ENCODE measurements at regions not wholly inside any gene's neighbourhood (a gene's known extent, or its start where the extent isn't known, plus 50 kb on each side); places are given as distances from the start of the nearest gene placed in this dataset.
"Not testable (repeated sequence)": the region's sequence is repeated elsewhere in the genome, so short reads cannot be mapped to it uniquely, and the experiment has no call there.

GRCh38 chr6:155807243-155807642 is 351.6 kb upstream of the NOX3 start:
- no peak for TF ChIP-seq CTCF (IDR thresholded peaks at IDR 0.05; ENCODE audit: insufficient read depth, low read depth, low read length)
- ChIA-PET POLR2A (no interaction called here), CTCF (no interaction called here)
- no peak for DNase-seq (ENCODE audit: low read depth)
- no peak overlapping the region for H3K4me3 ChIP-seq (ENCODE audit: low read depth, low read length)
- no peaks in the 10 kb centered on the region for H3K36me3 ChIP-seq (ENCODE audit: control insufficient read depth, insufficient read depth, low read length)
- H3K27me3 ChIP-seq (ENCODE audit: control insufficient read depth, insufficient read depth, low read length): no peaks in the 10 kb centered on the region

GRCh38 chr6:155801046-155801445 is 345.4 kb upstream of the NOX3 start:
- TF ChIP-seq CTCF (IDR thresholded peaks at IDR 0.05; ENCODE audit: insufficient read depth, low read depth, low read length): no peak
- ChIA-PET POLR2A (no interaction called here), CTCF (no interaction called here)
- no peaks in the 10 kb centered on the region for H3K36me3 ChIP-seq (ENCODE audit: control insufficient read depth, insufficient read depth, low read length)
- H3K27me3 ChIP-seq (ENCODE audit: control insufficient read depth, insufficient read depth, low read length): no peaks in the 10 kb centered on the region
- no peak overlapping the region for H3K4me3 ChIP-seq (ENCODE audit: low read depth, low read length)
- DNase-seq (ENCODE audit: low read depth): no peak

- H3K36me3 ChIP-seq (ENCODE audit: control insufficient read depth, insufficient read depth, low read length); H3K27me3 ChIP-seq (ENCODE audit: control insufficient read depth, insufficient read depth, low read length); POLR2A ChIA-PET; CTCF ChIA-PET; DNase-seq (ENCODE audit: low read depth); H3K4me3 ChIP-seq (ENCODE audit: low read depth, low read length): not testable (repeated sequence)
Observed at GRCh38 chr6:155798876-155799275, 343.2 kb upstream of the NOX3 start.

- TF ChIP-seq CTCF (IDR thresholded peaks at IDR 0.05; ENCODE audit: insufficient read depth, low read depth, low read length): no peak
- ChIA-PET POLR2A (no interaction called here), CTCF (interaction anchor here (1.4 kb wide), 1 partner anchor 12 kb away, joined by 4 read pairs; no protein-coding TSS in a partner anchor)
- H3K27me3 ChIP-seq (ENCODE audit: control insufficient read depth, insufficient read depth, low read length): no peaks in the 10 kb centered on the region
- no peak overlapping the region for H3K4me3 ChIP-seq (ENCODE audit: low read depth, low read length)
- H3K36me3 ChIP-seq (ENCODE audit: control insufficient read depth, insufficient read depth, low read length): no peaks in the 10 kb centered on the region
- DNase-seq (ENCODE audit: low read depth): no peak
Observed at GRCh38 chr6:155795173-155795796, 339.6 kb upstream of the NOX3 start.

GRCh38 chr6:155791891-155792290 is 336.3 kb upstream of the NOX3 start:
- Histone ChIP-seq H3K36me3 (ENCODE audit: control insufficient read depth, insufficient read depth, low read length) (no peaks in the 10 kb centered on the region), H3K27me3 (ENCODE audit: control insufficient read depth, insufficient read depth, low read length) (no peaks in the 10 kb centered on the region), H3K4me3 (ENCODE audit: low read depth, low read length) (no peak overlapping the region)
- POLR2A ChIA-PET: no interaction called here
- DNase-seq (ENCODE audit: low read depth): no peak
- TF ChIP-seq CTCF (IDR thresholded peaks at IDR 0.05; ENCODE audit: insufficient read depth, low read depth, low read length): no peak
- CTCF ChIA-PET: no interaction called here

- no peak for DNase-seq (ENCODE audit: low read depth)
- Histone ChIP-seq H3K4me3 (ENCODE audit: low read depth, low read length) (no peak overlapping the region), H3K36me3 (ENCODE audit: control insufficient read depth, insufficient read depth, low read length) (no peaks in the 10 kb centered on the region), H3K27me3 (ENCODE audit: control insufficient read depth, insufficient read depth, low read length) (no peaks in the 10 kb centered on the region)
- CTCF ChIA-PET: no interaction called here
- no peak for TF ChIP-seq CTCF (IDR thresholded peaks at IDR 0.05; ENCODE audit: insufficient read depth, low read depth, low read length)
- POLR2A ChIA-PET: no interaction called here
Observed at GRCh38 chr6:155791186-155791585, 335.5 kb upstream of the NOX3 start.
